NCI-H1105 treated with DMSO at 0.1 percent for 48 hours (cell line): ENCODE measurements at regions not wholly inside any gene's neighbourhood (a gene's known extent, or its start where the extent isn't known, plus 50 kb on each side); places are given as distances from the start of the nearest gene placed in this dataset.

Source experiments
- DNase-seq: peaks from one replicate; lab custom pipeline; 2025; lab: John Stamatoyannopoulos, UW

GRCh38 chr11:36890841-36891240, 292.8 kb upstream of the RAG2 start:
- DNase-seq = no peak

GRCh38 chr11:36890121-36890679, 292.2 kb upstream of the RAG2 start:
- no peak for DNase-seq

- no peak for DNase-seq
Observed at GRCh38 chr11:36885154-36885553, 287.1 kb upstream of the RAG2 start.

- DNase-seq = no peak
Observed at GRCh38 chr11:36878737-36879136, 280.7 kb upstream of the RAG2 start.

GRCh38 chr11:36877149-36877548, 279.1 kb upstream of the RAG2 start:
- DNase-seq = no peak

- DNase-seq = no peak
Observed at GRCh38 chr11:36876266-36876665, 278.2 kb upstream of the RAG2 start.

- no peak for DNase-seq
Observed at GRCh38 chr11:36874291-36874690, 276.3 kb upstream of the RAG2 start.

- no peak for DNase-seq
Observed at GRCh38 chr11:36870361-36870760, 272.3 kb upstream of the RAG2 start.

GRCh38 chr11:36868380-36868779, 270.3 kb upstream of the RAG2 start:
- no peak for DNase-seq

GRCh38 chr11:36865846-36866245, 267.8 kb upstream of the RAG2 start:
- no peak for DNase-seq

GRCh38 chr11:36854875-36855274, 256.8 kb upstream of the RAG2 start:
- DNase-seq = no peak

- DNase-seq = no peak
Observed at GRCh38 chr11:36848660-36849059, 250.6 kb upstream of the RAG2 start.

GRCh38 chr11:36840378-36840777, 242.3 kb upstream of the RAG2 start:
- DNase-seq = no peak

- no peak for DNase-seq
Observed at GRCh38 chr11:36837831-36838437, 239.9 kb upstream of the RAG2 start.

GRCh38 chr11:36825251-36825650, 227.2 kb upstream of the RAG2 start:
- DNase-seq = no peak

- no peak for DNase-seq
Observed at GRCh38 chr11:36824349-36824748, 226.3 kb upstream of the RAG2 start.

GRCh38 chr11:36822829-36823228, 224.8 kb upstream of the RAG2 start:
- DNase-seq = no peak

GRCh38 chr11:36818410-36818809, 220.4 kb upstream of the RAG2 start:
- no peak for DNase-seq

GRCh38 chr11:36817336-36817965, 219.4 kb upstream of the RAG2 start:
- no peak for DNase-seq

GRCh38 chr11:36809303-36809702, 211.3 kb upstream of the RAG2 start:
- DNase-seq = no peak

GRCh38 chr11:36807871-36808270, 209.8 kb upstream of the RAG2 start:
- no peak for DNase-seq

GRCh38 chr11:36803084-36803483, 205.0 kb upstream of the RAG2 start:
- peak; percentile 79 for DNase-seq

- DNase-seq = no peak
Observed at GRCh38 chr11:36792996-36793914, 195.2 kb upstream of the RAG2 start.
